HG02884 (cell line): ENCODE measurements at regions not wholly inside any gene's neighbourhood (a gene's known extent, or its start where the extent isn't known, plus 50 kb on each side); places are given as distances from the start of the nearest gene placed in this dataset.

Experiments
- ATAC-seq: cut with Tn5 transposase; IDR thresholded peaks from one replicate; pipeline ENCODE4 v1.9.1; 2021; ENCODE audit warnings: mild to moderate bottlenecking, moderate library complexity; ENCODE audit not compliant: unreplicated experiment

DNA sequence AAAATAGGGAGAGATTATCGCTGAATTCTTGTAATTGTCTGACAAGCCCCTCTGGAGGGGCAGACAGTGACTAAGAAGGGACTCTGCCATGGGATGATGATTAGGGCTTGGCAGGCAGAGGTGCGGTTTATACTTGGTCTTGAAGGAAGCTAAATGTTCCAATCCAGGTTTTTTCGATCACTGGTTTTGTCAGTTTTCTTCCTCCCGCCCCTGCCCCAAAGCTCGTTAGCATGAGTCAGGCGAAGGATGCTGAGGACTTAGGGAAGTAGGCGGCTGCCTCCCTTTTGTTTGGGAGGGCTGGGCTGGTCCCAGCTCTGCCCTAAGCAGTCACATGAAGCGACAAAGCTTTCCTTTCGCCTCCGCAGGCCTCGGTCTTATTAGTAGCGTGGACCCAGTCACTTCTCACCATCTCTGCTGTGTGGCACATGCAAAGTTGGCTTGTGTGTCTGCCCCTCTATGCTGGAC lies 314.2 kb downstream of the CDC5L start:
- ATAC-seq: no peak

DNA sequence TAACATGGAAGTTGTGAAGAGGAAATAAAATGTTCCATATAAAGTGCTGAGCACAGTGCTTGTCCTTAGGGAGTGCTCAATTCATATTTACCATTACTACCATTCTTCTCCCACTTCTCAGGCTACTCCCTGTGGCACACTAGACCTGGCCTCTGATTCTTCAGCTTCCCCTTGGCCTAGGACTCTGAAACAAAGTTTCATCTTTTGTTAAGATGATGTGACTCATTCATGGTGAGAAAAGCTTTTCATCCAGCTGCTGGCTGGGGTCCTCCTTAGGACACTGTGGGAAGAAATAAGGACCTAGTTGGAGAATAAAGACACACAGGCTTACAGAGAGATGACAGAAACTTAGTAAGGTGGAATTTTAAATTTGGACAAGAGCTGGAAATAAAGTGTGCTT lies 314.8 kb downstream of the CDC5L start:
- no peak for ATAC-seq

DNA sequence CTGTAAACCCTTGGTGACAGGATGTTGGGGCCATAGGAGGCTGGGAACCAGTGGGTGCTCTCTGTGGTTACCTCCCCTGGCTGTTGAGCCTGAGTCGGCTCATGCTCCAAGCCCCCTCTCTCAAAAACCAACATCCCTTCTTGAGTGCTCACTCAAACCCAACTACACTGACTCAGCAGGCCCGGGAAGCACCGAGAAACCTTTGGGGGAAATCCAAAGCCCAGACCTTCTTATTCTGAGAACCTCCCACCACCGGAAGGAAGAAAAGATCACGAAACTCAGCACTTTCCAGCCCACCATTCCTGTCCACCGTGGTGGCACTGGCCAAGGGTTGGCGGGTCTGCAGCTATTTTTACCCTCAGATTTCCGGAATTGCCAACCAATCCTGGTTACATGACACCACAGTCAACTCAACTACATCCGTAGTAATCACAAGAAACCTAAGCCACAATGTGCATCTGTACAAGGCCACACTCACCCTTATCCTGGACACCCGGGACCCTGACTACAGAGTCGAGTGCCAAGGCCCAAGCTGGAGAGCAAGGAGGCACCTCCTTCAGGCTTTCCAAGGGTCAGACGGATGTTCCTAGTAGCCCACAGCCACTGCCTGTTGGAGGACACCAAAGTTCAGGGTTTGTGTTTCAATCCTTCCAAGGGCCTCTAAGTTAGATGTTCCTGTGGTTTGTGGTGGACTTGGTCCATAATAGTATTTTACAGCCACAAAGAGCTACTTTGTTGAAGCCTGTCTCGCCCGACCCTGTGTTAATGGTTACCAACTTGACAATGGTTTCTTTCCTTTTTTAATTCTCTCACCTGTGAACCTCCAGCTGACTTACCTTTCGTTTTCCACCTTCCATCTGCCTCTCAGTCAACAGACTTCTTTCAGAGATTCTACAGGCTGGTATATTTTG lies 317.0 kb downstream of the CDC5L start:
- ATAC-seq: no peak

DNA sequence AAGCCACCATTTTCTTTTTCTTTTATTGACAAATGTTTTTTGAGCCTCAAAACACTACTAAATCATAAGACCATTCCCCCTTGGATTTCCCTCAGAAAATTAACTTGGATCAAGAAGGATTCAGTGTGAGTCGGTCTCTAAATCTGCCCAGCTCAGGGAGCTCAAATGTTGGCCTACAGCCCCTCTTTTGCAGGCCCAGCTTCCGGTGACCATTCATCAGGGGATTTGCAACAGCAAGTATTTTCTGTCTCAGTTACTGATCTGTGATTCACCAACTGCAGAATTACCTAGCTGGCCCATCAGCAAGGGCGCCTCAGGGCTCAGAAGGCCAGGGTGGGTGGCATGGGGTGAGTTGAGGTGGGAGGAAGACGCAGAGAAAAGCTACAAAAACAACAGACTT lies 318.1 kb downstream of the CDC5L start:
- no peak for ATAC-seq

- no peak for ATAC-seq
Measured at GRCh38 chr6:44706011-44706410, 318.5 kb downstream of the CDC5L start.

DNA sequence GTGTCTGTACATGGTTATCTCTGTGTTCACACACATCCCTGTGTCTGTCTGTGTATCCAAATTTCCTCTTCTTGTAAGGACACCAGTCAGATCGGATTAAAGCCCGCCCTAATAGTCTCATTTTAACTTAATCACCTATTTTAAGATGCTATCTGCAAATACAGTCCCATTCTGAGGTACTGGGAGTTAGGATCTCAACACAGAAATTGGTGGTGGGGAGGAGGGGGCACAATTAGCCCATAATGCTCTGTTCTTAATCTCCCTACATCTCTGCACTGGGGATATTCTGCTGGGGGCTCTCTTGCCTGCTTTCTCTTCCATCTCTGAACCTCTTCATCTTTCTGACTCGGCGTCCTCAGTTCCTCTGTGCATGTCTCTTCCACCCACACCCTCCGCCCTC lies 320.7 kb downstream of the CDC5L start:
- ATAC-seq: no peak

GRCh38 chr6:44712353-44713111 lies 325.0 kb downstream of the CDC5L start:
- ATAC-seq: no peak

GRCh38 chr6:44715188-44715587 lies 327.7 kb downstream of the CDC5L start:
- no peak for ATAC-seq

GRCh38 chr6:44715925-44716324 lies 328.4 kb downstream of the CDC5L start:
- no peak for ATAC-seq

DNA sequence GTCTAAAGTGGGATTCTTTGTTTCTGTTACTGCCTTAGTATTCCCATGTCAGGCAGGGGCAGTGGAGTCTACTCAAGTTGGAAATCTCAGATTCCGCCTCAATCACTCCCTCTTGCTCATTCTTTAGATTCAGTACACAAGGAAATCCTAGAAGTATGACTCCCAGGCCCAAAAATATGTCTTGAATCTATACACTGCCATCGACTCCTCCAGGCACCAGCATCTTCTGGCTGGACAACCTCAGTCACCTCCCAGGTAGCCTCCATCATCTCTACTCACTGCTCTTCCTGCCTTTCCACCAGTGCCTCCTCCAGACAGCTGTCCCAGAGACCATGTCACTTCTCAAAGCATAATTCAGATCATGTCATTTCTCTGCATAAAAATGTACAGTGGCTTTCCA lies 329.9 kb downstream of the CDC5L start:
- ATAC-seq: no peak

GRCh38 chr6:44721954-44722578 lies 334.6 kb downstream of the CDC5L start:
- ATAC-seq: no peak

DNA sequence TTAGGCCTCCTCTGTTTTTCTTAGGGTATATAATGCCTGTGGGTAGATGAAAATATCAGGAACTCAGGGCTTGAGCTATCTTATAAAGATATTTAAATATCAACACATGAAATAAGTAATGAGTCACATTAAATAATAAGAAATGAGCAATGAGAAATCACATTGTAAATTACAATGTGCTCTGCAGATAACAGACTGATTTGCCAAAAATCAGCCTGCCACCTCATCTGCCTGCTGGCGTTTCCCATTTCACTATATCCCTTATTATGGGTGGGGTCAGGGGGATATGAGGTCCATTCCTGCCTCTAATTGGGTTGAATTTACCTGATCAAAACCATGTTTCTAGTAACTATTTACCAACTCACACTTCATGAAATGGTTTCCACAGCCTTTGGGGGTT lies 335.2 kb downstream of the CDC5L start:
- no peak for ATAC-seq

- no peak for ATAC-seq
Measured at GRCh38 chr6:44723439-44724197, 336.1 kb downstream of the CDC5L start.

GRCh38 chr6:44725070-44725469 lies 337.6 kb downstream of the CDC5L start:
- ATAC-seq: no peak

GRCh38 chr6:44727651-44728630 lies 340.4 kb downstream of the CDC5L start:
- no peak for ATAC-seq

DNA sequence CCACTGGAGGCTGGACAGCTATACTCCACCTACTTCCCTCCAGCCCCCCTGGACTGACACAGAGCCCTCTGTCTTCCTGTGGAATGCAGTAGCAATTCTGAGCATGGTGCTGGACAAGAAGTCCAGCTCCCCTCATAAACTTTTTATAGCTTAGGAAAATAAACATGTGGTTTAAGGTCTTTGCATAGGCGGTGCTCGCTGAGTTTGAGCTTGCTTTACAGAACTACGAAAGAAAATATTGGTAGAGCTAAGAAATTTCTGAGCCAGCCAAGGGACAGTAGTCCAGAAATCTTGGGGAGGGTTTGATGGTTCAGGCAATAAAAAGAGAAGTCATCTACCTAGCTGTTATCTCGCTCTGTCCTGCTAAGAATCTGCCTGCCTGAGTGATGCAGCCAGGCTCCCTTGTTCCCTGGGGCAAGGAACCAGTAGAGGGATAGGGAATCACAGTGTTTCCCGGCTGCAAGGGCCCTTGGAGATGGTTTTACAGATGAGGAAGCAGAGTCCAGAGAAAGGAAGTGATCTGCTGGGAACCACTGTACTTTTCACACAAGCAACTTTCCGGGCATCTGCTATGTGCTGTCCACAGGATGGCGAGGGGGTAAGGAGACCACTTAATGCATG lies 343.4 kb downstream of the CDC5L start:
- no peak for ATAC-seq

DNA sequence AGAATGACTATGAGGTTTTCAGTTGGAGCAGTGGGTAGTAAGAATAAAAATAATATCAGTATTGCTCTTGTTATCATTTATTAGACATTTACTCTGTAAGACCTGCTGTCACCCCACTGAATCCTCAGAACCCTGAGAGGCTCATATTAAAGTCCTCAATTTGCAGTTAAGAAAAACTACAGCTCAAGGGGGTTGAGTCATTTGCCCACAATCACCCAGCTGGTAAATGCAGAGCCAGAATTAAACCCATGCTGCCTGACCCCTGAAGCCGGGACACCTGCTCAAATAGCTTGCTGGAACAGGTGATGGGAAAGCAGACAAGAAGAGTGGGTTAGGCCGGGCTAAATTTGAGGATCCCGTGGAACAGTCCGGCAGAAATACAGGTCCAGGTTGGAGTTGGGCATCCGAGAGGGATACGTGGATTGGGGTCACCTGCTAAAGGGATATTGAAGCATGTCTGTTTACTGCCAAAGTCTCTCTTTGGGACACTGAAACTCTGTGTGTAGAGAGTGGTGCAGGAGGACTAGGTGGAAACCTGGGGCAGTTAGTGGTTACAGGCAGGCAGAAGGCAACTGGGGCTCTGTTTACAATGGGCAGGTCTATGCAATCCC lies 344.1 kb downstream of the CDC5L start:
- no peak for ATAC-seq

GRCh38 chr6:44732243-44732642 lies 344.7 kb downstream of the CDC5L start:
- ATAC-seq: no peak

GRCh38 chr6:44733126-44733525 lies 345.6 kb downstream of the CDC5L start:
- ATAC-seq: no peak
